Panc1 (cell line): ENCODE measurements at regions not wholly inside any gene's neighbourhood (a gene's known extent, or its start where the extent isn't known, plus 50 kb on each side); places are given as distances from the start of the nearest gene placed in this dataset.

Experiments used
- ATAC-seq: fragments of 200-7000 bp; cut with Tn5 transposase; 2 replicates; pipeline ENCODE4 v1.9.1; 2020; ENCODE audit warnings: mild to moderate bottlenecking, moderate library complexity
- BruUV-seq: library from RNA; stranded (reverse); fragments of 400-500 nt; replicated peaks from 2 replicates; lab custom pipeline; 2021; lab: Mats Ljungman, UMichigan
- CTCF ChIA-PET: fragments of 300-600 bp; sonication (Branson Sonifier 250); formaldehyde crosslinking; loops from one replicate; lab custom pipeline; 2022; ENCODE audit warnings: antibody characterized with exemption; lab: Charles Lee
- POLR2A ChIA-PET: fragments of 300-600 bp; sonication (Branson Sonifier 250); formaldehyde crosslinking; loops from one replicate; lab custom pipeline; 2022; ENCODE audit warnings: antibody characterized with exemption; lab: Charles Lee
- DNase-seq: peaks from one replicate; pipeline ENCODE4 v3.0.0-alpha.2; 2010; ENCODE audit warnings: low read depth, low spot score
- H3K27ac ChIP-seq: 2 replicates; pipeline ENCODE4 v1.5.1; 2011; ENCODE audit warnings: mild to moderate bottlenecking, low read length, inconsistent platforms
- H3K27me3 ChIP-seq: fragments of 200-500 bp; sonication (Bioruptor generic); 2 replicates; pipeline ENCODE4 v1.6.0; 2014; ENCODE audit warnings: low read length, inconsistent platforms; ENCODE audit not compliant: control insufficient read depth, insufficient read depth
- H3K36me3 ChIP-seq: fragments of 200-500 bp; sonication (Bioruptor generic); 2 replicates; pipeline ENCODE4 v1.5.1; 2014; ENCODE audit warnings: inconsistent platforms, mild to moderate bottlenecking, low read length, moderate library complexity; ENCODE audit not compliant: control insufficient read depth, insufficient read depth
- H3K4me1 ChIP-seq: 2 replicates; pipeline ENCODE4 v1.5.1; 2011; ENCODE audit warnings: inconsistent platforms, mild to moderate bottlenecking, low read length, moderate library complexity; ENCODE audit not compliant: control insufficient read depth, insufficient read depth
- H3K4me3 ChIP-seq, 2 experiments: 2 replicates each; pipeline ENCODE4 v1.5.1; 2011 to 2012; ENCODE audit warnings: low read depth in 2 of 2, low read length in 2 of 2, mild to moderate bottlenecking in 2 of 2, inconsistent platforms in 1 of 2, moderate library complexity in 1 of 2
- H3K9me3 ChIP-seq: fragments of 200-500 bp; sonication (Bioruptor generic); 2 replicates; pipeline ENCODE4 v1.5.1; 2014; ENCODE audit warnings: low read depth, mild to moderate bottlenecking, inconsistent platforms, low read length, moderate library complexity; ENCODE audit not compliant: control insufficient read depth, insufficient read depth
- POLR2AphosphoS5 ChIP-seq: IDR thresholded peaks from 2 replicates; pipeline ENCODE4 v1.6.1; 2012; ENCODE audit warnings: mild to moderate bottlenecking, low read depth, low read length, moderate library complexity
- REST ChIP-seq, 2 experiments: IDR thresholded peaks; 2 replicates each; pipeline ENCODE4 v1.6.1; 2011 to 2012; ENCODE audit warnings: low read depth in 2 of 2, control low read depth in 1 of 2, low read length in 1 of 2, mild to moderate bottlenecking in 1 of 2, moderate library complexity in 1 of 2; ENCODE audit not compliant: insufficient read depth in 1 of 2
- SIN3A ChIP-seq: IDR thresholded peaks from 2 replicates; pipeline ENCODE4 v1.6.1; 2012; ENCODE audit warnings: low read depth, mild to moderate bottlenecking, low read length, moderate library complexity, borderline replicate concordance; ENCODE audit not compliant: insufficient read depth
- TCF7L2 ChIP-seq: IDR thresholded peaks from 2 replicates; pipeline ENCODE4 v1.6.1; 2011; ENCODE audit warnings: mild to moderate bottlenecking, low read depth, low read length, inconsistent platforms
- in situ Hi-C: cut with HindIII; loops from 2 replicates; pipeline ENCODE4 v1.10.0; 2016; ENCODE audit warnings: low sequenced_read_pairs, low pct_unique_long_range_greater_than_20kb
- intact Hi-C: fragments of 100-400 bp; cut with micrococcal nuclease; formaldehyde crosslinking; loops from one replicate; pipeline ENCODE4 v1.10.0; 2022; ENCODE audit not compliant: unreplicated experiment
- TF ChIP-seq, protein P1 (sequence below): fragments of 450-650 bp; IDR thresholded peaks from 2 replicates; pipeline ENCODE4 v1.5.1; 2017; ENCODE audit warnings: mild to moderate bottlenecking

- no peaks in the 10 kb centered on the region for H3K4me1 ChIP-seq
- no peaks in the 10 kb centered on the region for H3K36me3 ChIP-seq
- in situ Hi-C loops (no loop called here), intact Hi-C loops (no loop called here)
- no peaks in the 10 kb centered on the region for H3K9me3 ChIP-seq
- DNase-seq (no peak), ATAC-seq (no peak)
- CTCF ChIA-PET = interaction anchor here (0.6 to 0.7 kb wide), 2 partner anchors 85 to 439 kb away, joined by 3 to 12 read pairs; no protein-coding TSS in a partner anchor
- H3K27ac ChIP-seq = no peak overlapping the region
- H3K27me3 ChIP-seq = no peaks in the 10 kb centered on the region; the same call in 1 of the 2 replicates
- POLR2A ChIA-PET = no interaction called here
- no TSS peak for BruUV-seq
- TF ChIP-seq SIN3A (no peak), TCF7L2 (no peak), REST (IDR thresholded peaks at IDR 0.05; ENCODE audit: insufficient read depth in 1 of 2, low read depth in 2 of 2, low read length in 1 of 2) (no peak), POLR2AphosphoS5 (no peak)
- no peak overlapping the region for H3K4me3 ChIP-seq
Observed at GRCh38 chr12:130280742-130281141, 56.9 kb upstream of the PIWIL1 start.

DNA sequence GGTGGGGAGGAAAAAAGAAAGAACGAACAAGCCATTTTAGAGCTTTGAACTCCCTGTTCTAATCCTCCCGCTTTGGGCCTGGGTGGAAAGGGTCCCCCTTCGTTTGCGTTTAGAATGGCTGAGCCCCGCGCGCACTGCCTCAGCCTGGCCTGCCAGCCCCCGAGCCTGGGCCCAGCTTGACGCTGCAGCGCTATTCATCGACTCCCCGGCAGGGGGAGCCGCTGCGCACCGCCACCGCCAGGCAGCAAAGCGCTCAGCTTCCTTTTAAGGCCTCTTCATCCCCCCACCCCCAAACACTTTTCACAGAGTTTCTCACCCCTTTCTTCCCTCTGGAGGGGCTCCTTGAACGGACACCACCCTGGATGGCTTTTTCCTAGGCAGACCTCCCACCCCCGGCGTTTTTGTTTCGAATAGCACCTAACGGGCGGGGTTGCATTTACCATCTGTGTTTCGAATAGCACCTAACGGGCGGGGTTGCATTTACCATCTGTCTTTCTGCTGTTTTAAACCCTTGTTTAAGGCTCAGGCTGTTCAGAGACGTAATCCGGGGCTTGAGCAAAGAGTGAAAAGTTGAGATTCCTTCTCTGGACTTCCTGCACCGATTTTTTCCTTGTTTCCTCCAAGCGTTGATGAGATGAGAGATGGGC lies 56.4 kb upstream of the PIWIL1 start:
- ChIA-PET CTCF (interaction anchor here (0.6 to 0.7 kb wide), 4 partner anchors 51 to 439 kb away, joined by 3 to 12 read pairs (median 3); no protein-coding TSS in a partner anchor), POLR2A (no interaction called here)
- DNase-seq = no peak
- in situ Hi-C loops (no loop called here), intact Hi-C loops (no loop called here)
- H3K4me3 ChIP-seq = no peak overlapping the region
- no peaks in the 10 kb centered on the region for H3K9me3 ChIP-seq
- no peaks in the 10 kb centered on the region for H3K4me1 ChIP-seq
- TF ChIP-seq, protein P1, sequence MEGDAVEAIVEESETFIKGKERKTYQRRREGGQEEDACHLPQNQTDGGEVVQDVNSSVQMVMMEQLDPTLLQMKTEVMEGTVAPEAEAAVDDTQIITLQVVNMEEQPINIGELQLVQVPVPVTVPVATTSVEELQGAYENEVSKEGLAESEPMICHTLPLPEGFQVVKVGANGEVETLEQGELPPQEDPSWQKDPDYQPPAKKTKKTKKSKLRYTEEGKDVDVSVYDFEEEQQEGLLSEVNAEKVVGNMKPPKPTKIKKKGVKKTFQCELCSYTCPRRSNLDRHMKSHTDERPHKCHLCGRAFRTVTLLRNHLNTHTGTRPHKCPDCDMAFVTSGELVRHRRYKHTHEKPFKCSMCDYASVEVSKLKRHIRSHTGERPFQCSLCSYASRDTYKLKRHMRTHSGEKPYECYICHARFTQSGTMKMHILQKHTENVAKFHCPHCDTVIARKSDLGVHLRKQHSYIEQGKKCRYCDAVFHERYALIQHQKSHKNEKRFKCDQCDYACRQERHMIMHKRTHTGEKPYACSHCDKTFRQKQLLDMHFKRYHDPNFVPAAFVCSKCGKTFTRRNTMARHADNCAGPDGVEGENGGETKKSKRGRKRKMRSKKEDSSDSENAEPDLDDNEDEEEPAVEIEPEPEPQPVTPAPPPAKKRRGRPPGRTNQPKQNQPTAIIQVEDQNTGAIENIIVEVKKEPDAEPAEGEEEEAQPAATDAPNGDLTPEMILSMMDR = peak; percentile 83
- TF ChIP-seq REST (IDR thresholded peaks at IDR 0.05; ENCODE audit: insufficient read depth in 1 of 2, low read depth in 2 of 2, low read length in 1 of 2) = no peak
- TF ChIP-seq TCF7L2 = no peak
- no peak for TF ChIP-seq POLR2AphosphoS5
- no peak for TF ChIP-seq SIN3A
- H3K36me3 ChIP-seq = no peaks in the 10 kb centered on the region
- no peak; the same call in 1 of the 2 replicates for ATAC-seq
- H3K27ac ChIP-seq = no peak overlapping the region
- no peaks in the 10 kb centered on the region for H3K27me3 ChIP-seq
- no TSS peak for BruUV-seq
